Right atrium auricular region (tissue), 2 donors: ENCODE measurements at regions not wholly inside any gene's neighbourhood (a gene's known extent, or its start where the extent isn't known, plus 50 kb on each side); places are given as distances from the start of the nearest gene placed in this dataset.
"Not testable (repeated sequence)": the region's sequence is repeated elsewhere in the genome, so short reads cannot be mapped to it uniquely, and the experiment has no call there.

Source experiments
- DNase-seq: peaks from one replicate; pipeline ENCODE4 v3.0.0-alpha.2; 2019; ENCODE audit warnings: low spot score
- H3K27ac ChIP-seq, 2 donors: fragments of 200-600 bp; sonication (generic); 1 replicate in 1 of 2; 2 replicates in 1 of 2; pipeline ENCODE4 v1.5.1; 2016 to 2019
- H3K27me3 ChIP-seq, 2 donors: fragments of 200-600 bp; sonication (generic); one replicate each; pipeline versions ENCODE4 v1.5.1 to v1.6.0; 2017 to 2019
- H3K36me3 ChIP-seq: fragments of 200-600 bp; sonication (generic); one replicate; pipeline ENCODE4 v1.5.1; 2016
- H3K4me1 ChIP-seq, 2 donors: fragments of 200-600 bp; sonication (generic); one replicate each; pipeline versions ENCODE4 v1.5.1 to v1.6.0; 2017 to 2019
- H3K4me3 ChIP-seq, 2 donors: fragments of 200-600 bp; sonication (generic); 1 replicate in 1 of 2; 2 replicates in 1 of 2; pipeline ENCODE4 v1.5.1; 2017 to 2019; ENCODE audit warnings: mild to moderate bottlenecking in 1 of 2, moderate library complexity in 1 of 2
- H3K9me3 ChIP-seq, 2 donors: fragments of 200-600 bp; sonication (generic); one replicate each; pipeline ENCODE4 v1.5.1; 2019
- CTCF ChIP-seq, 2 donors: fragments of 200-600 bp; sonication (generic); IDR thresholded peaks; one replicate each; pipeline ENCODE4 v1.5.1; 2019; ENCODE audit warnings: antibody characterized with exemption in 2 of 2

- TF ChIP-seq CTCF (IDR thresholded peaks at IDR 0.05): no peak
- Histone ChIP-seq H3K36me3 (no peaks in the 10 kb centered on the region), H3K4me1 (no peaks in the 10 kb centered on the region), H3K27me3 (no peaks in the 10 kb centered on the region), H3K27ac (no peak overlapping the region), H3K9me3 (no peaks in the 10 kb centered on the region), H3K4me3 (no peak overlapping the region)
- DNase-seq: no peak
Observed at GRCh38 chr14:105987563-105987962, 461.2 kb downstream of the TMEM121 start.

GRCh38 chr14:105989566-105990302 lies 463.4 kb downstream of the TMEM121 start:
- DNase-seq: no peak
- Histone ChIP-seq H3K4me1 (no peaks in the 10 kb centered on the region), H3K27me3 (no peaks in the 10 kb centered on the region), H3K9me3 (no peaks in the 10 kb centered on the region), H3K4me3 (no peak overlapping the region), H3K27ac (no peak overlapping the region), H3K36me3 (no peaks in the 10 kb centered on the region)
- no peak for TF ChIP-seq CTCF (IDR thresholded peaks at IDR 0.05)

GRCh38 chr14:105991677-105992076 lies 465.3 kb downstream of the TMEM121 start:
- DNase-seq: not testable (repeated sequence)

GRCh38 chr14:105993814-105994213 lies 467.4 kb downstream of the TMEM121 start:
- no peaks in the 10 kb centered on the region for H3K27me3 ChIP-seq
- DNase-seq: no peak
- no peak overlapping the region for H3K4me3 ChIP-seq
- no peaks in the 10 kb centered on the region for H3K36me3 ChIP-seq
- no peaks in the 10 kb centered on the region for H3K9me3 ChIP-seq
- TF ChIP-seq CTCF (IDR thresholded peaks at IDR 0.05): no peak
- no peak overlapping the region for H3K27ac ChIP-seq
- H3K4me1 ChIP-seq: no peaks in the 10 kb centered on the region

More at GRCh38 chr14:105991677-105992076, 465.3 kb downstream of the TMEM121 start:
- not testable (repeated sequence) for H3K4me1 ChIP-seq, H3K9me3 ChIP-seq, H3K36me3 ChIP-seq, H3K27me3 ChIP-seq, H3K4me3 ChIP-seq, H3K27ac ChIP-seq

- not testable (repeated sequence) for H3K27ac ChIP-seq, H3K4me1 ChIP-seq, H3K27me3 ChIP-seq, DNase-seq, H3K36me3 ChIP-seq, H3K9me3 ChIP-seq, H3K4me3 ChIP-seq
Observed at GRCh38 chr14:105995011-105995710, 468.8 kb downstream of the TMEM121 start.

- not testable (repeated sequence) for DNase-seq, H3K9me3 ChIP-seq, H3K36me3 ChIP-seq, H3K4me1 ChIP-seq, H3K27ac ChIP-seq, H3K27me3 ChIP-seq, H3K4me3 ChIP-seq
Observed at GRCh38 chr14:105998597-105998996, 472.2 kb downstream of the TMEM121 start.

- H3K36me3 ChIP-seq: no peaks in the 10 kb centered on the region
- no peaks in the 10 kb centered on the region for H3K4me1 ChIP-seq
- H3K9me3 ChIP-seq: no peaks in the 10 kb centered on the region
- H3K27me3 ChIP-seq: no peaks in the 10 kb centered on the region
- peak; percentile 28 to 31 for TF ChIP-seq CTCF (IDR thresholded peaks at IDR 0.05)
- no peak overlapping the region for H3K4me3 ChIP-seq
- no peak overlapping the region for H3K27ac ChIP-seq
- DNase-seq: no peak
Observed at GRCh38 chr14:105999361-106000028, 473.1 kb downstream of the TMEM121 start.

- not testable (repeated sequence) for H3K9me3 ChIP-seq, DNase-seq, H3K4me1 ChIP-seq, H3K27me3 ChIP-seq, H3K27ac ChIP-seq, H3K36me3 ChIP-seq, H3K4me3 ChIP-seq
Observed at GRCh38 chr14:106000029-106000511, 473.7 kb downstream of the TMEM121 start.

GRCh38 chr14:106001277-106001676 lies 474.9 kb downstream of the TMEM121 start:
- H3K4me1 ChIP-seq, H3K9me3 ChIP-seq, H3K4me3 ChIP-seq, H3K27me3 ChIP-seq, H3K27ac ChIP-seq, H3K36me3 ChIP-seq, DNase-seq: not testable (repeated sequence)
